H9 (cell line): ENCODE measurements at regions not wholly inside any gene's neighbourhood (a gene's known extent, or its start where the extent isn't known, plus 50 kb on each side); places are given as distances from the start of the nearest gene placed in this dataset.

Experiments used
- DNase-seq: peaks from one replicate; pipeline ENCODE4 v3.0.0-alpha.2; 2017
- H2AFZ ChIP-seq: one replicate; pipeline ENCODE4 v1.6.1; 2013; ENCODE audit warnings: mild to moderate bottlenecking, low read length, control low read depth, moderate library complexity
- H2AK5ac ChIP-seq: 2 replicates; pipeline ENCODE4 v1.6.1; 2013; ENCODE audit warnings: low read length, control low read depth, mixed read lengths; ENCODE audit not compliant: insufficient read length
- H2BK120ac ChIP-seq: one replicate; pipeline ENCODE4 v1.6.1; 2013; ENCODE audit warnings: low read depth, mild to moderate bottlenecking, low read length, control low read depth, inconsistent platforms; ENCODE audit not compliant: poor library complexity, severe bottlenecking
- H2BK12ac ChIP-seq: 2 replicates; pipeline ENCODE4 v1.6.1; 2013; ENCODE audit warnings: low read length, control low read depth, mixed read lengths, low read depth; ENCODE audit not compliant: insufficient read length
- H2BK15ac ChIP-seq: 2 replicates; pipeline ENCODE4 v1.6.1; 2013; ENCODE audit warnings: low read depth, low read length, control low read depth
- H2BK20ac ChIP-seq: one replicate; pipeline ENCODE4 v1.6.1; 2013; ENCODE audit warnings: low read depth, mild to moderate bottlenecking, low read length, control low read depth, inconsistent platforms; ENCODE audit not compliant: poor library complexity, severe bottlenecking
- H2BK5ac ChIP-seq: 2 replicates; pipeline ENCODE4 v1.6.1; 2013; ENCODE audit warnings: low read length, control low read depth, mixed read lengths; ENCODE audit not compliant: insufficient read length
- H3K14ac ChIP-seq: 2 replicates; pipeline ENCODE4 v1.6.1; 2013; ENCODE audit warnings: low read length, control low read depth; ENCODE audit not compliant: insufficient read depth
- H3K18ac ChIP-seq: 2 replicates; pipeline ENCODE4 v1.6.1; 2013; ENCODE audit warnings: low read depth, mild to moderate bottlenecking, mixed read lengths, low read length, control low read depth; ENCODE audit not compliant: insufficient read length
- H3K23ac ChIP-seq: 2 replicates; pipeline ENCODE4 v1.6.1; 2013; ENCODE audit warnings: low read length, control low read depth, mixed read lengths, low read depth; ENCODE audit not compliant: insufficient read length
- H3K23me2 ChIP-seq: 2 replicates; pipeline ENCODE4 v1.6.1; 2013; ENCODE audit warnings: low read depth, mild to moderate bottlenecking, mixed read lengths, low read length, control low read depth; ENCODE audit not compliant: insufficient read length, poor library complexity, severe bottlenecking
- H3K27ac ChIP-seq: 2 replicates; pipeline ENCODE4 v1.5.1; 2013; ENCODE audit warnings: low read length, control low read depth, mixed read lengths, low read depth; ENCODE audit not compliant: insufficient read length
- H3K27me3 ChIP-seq: 2 replicates; pipeline ENCODE4 v1.6.1; 2013; ENCODE audit warnings: low read length, control low read depth, inconsistent platforms; ENCODE audit not compliant: insufficient read depth
- H3K4ac ChIP-seq: 2 replicates; pipeline ENCODE4 v1.6.1; 2013; ENCODE audit warnings: low read depth, mild to moderate bottlenecking, control low read depth, inconsistent platforms, low read length, moderate library complexity
- H3K4me1 ChIP-seq: 2 replicates; pipeline ENCODE4 v1.6.1; 2013; ENCODE audit warnings: low read length, control low read depth, inconsistent platforms; ENCODE audit not compliant: insufficient read depth
- H3K4me2 ChIP-seq: 2 replicates; pipeline ENCODE4 v1.6.1; 2013; ENCODE audit warnings: low read length, control low read depth, mixed read lengths; ENCODE audit not compliant: insufficient read length, insufficient read depth
- H3K56ac ChIP-seq: 2 replicates; pipeline ENCODE4 v1.6.1; 2013; ENCODE audit warnings: low read depth, mild to moderate bottlenecking, mixed read lengths, low read length, control low read depth; ENCODE audit not compliant: insufficient read length
- H3K79me1 ChIP-seq: 2 replicates; pipeline ENCODE4 v1.6.1; 2013; ENCODE audit warnings: low read depth, mild to moderate bottlenecking, moderate library complexity, low read length, control low read depth, inconsistent platforms; ENCODE audit not compliant: insufficient read depth, poor library complexity, severe bottlenecking
- H3K79me2 ChIP-seq: 2 replicates; pipeline ENCODE4 v1.6.1; 2013; ENCODE audit warnings: low read length, control low read depth, inconsistent platforms; ENCODE audit not compliant: insufficient read depth
- H3K9ac ChIP-seq: 2 replicates; pipeline ENCODE4 v1.6.1; 2013; ENCODE audit warnings: low read length, control low read depth, mixed read lengths; ENCODE audit not compliant: insufficient read length; ENCODE audit errors: extremely low read depth
- H3K9me3 ChIP-seq: one replicate; pipeline ENCODE4 v1.6.1; 2013; ENCODE audit warnings: low read depth, low read length, inconsistent platforms; ENCODE audit not compliant: control insufficient read depth
- H3T11ph ChIP-seq: one replicate; pipeline ENCODE4 v1.6.1; 2013; ENCODE audit warnings: mild to moderate bottlenecking, low read length, control low read depth, inconsistent platforms
- H4K20me1 ChIP-seq: one replicate; pipeline ENCODE4 v1.6.1; 2013; ENCODE audit not compliant: control insufficient read depth, insufficient read length, insufficient read depth
- H4K5ac ChIP-seq: 2 replicates; pipeline ENCODE4 v1.6.1; 2013; ENCODE audit warnings: low read depth, mild to moderate bottlenecking, mixed read lengths, low read length, control low read depth; ENCODE audit not compliant: insufficient read length
- H4K8ac ChIP-seq: replicated peaks from 2 replicates; pipeline ENCODE4 v1.6.1; 2013; ENCODE audit warnings: low read length, control low read depth, mixed read lengths, low read depth; ENCODE audit not compliant: insufficient read length
- H4K91ac ChIP-seq: 2 replicates; pipeline ENCODE4 v1.6.1; 2013; ENCODE audit warnings: low read depth, mild to moderate bottlenecking, moderate library complexity, mixed read lengths, low read length, control low read depth; ENCODE audit not compliant: insufficient read length
- H3K27ac Mint-ChIP-seq, 3 experiments: 2 replicates in 2 of 3; 3 replicates in 1 of 3; pipeline ENCODE4 v1.8.0; 2020 to 2021; ENCODE audit warnings: mixed read lengths in 3 of 3, mild to moderate bottlenecking in 1 of 3, moderate library complexity in 1 of 3
- H3K27me3 Mint-ChIP-seq: 2 replicates; pipeline ENCODE4 v1.8.0; 2021; ENCODE audit warnings: low read depth, mild to moderate bottlenecking, moderate library complexity, mixed read lengths
- H3K36me3 Mint-ChIP-seq, 3 experiments: 2 replicates in 2 of 3; 3 replicates in 1 of 3; pipeline ENCODE4 v1.8.0; 2020 to 2021; ENCODE audit warnings: low read depth in 3 of 3, mixed read lengths in 3 of 3; ENCODE audit not compliant: insufficient read depth in 1 of 3
- H3K4me1 Mint-ChIP-seq, 2 experiments: 2 replicates each; pipeline ENCODE4 v1.8.0; 2020; ENCODE audit warnings: mixed read lengths in 2 of 2
- H3K4me3 Mint-ChIP-seq, 2 experiments: 2 replicates in 1 of 2; 3 replicates in 1 of 2; pipeline ENCODE4 v1.8.0; 2020 to 2021; ENCODE audit warnings: mild to moderate bottlenecking in 2 of 2, mixed read lengths in 2 of 2, moderate library complexity in 1 of 2
- H3K9me3 Mint-ChIP-seq, 2 experiments: 2 replicates in 1 of 2; 3 replicates in 1 of 2; pipeline ENCODE4 v1.8.0; 2020; ENCODE audit warnings: mild to moderate bottlenecking in 2 of 2, mixed read lengths in 2 of 2, moderate library complexity in 1 of 2
- WGBS: extraction: QIAGEN DNeasy Blood & Tissue Kit; methylation state at CpG from one replicate; pipeline ENCODE4 v1.1.7; 2013; ENCODE audit warnings: missing lambda C conversion rate, low lambda C conversion rate, mixed read lengths; ENCODE audit not compliant: insufficient read length; ENCODE audit errors: extremely low coverage; 5-methylcytosine and 5-hydroxymethylcytosine counted together
- TF ChIP-seq, protein P1 (sequence below): fragments of 200-600 bp; sonication (generic); conservative IDR thresholded peaks from 3 replicates; pipeline ENCODE4 v1.8.0; 2021; ENCODE audit warnings: antibody characterized with exemption, mild to moderate bottlenecking

DNA sequence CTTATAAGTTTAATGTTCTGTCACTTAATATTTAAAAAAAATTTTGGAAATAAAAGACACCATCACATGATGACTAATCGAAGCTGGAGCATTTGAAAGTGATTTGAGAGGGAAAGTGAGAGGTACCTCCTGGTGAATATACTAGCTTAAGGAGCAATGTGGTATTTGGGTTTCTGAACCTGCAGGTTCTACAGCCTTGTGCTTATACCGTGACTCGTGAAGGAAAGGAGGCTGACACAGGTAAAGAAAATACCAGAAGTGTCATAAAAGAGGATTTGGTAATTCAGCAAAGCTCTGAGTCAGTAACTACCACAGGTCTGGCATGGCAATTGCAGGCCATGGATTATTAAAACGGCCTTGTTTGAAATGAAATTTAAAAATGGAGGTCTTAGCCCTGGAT is 151.0 kb downstream of the SLC38A4 start:
- H3K4me2 ChIP-seq = no peak overlapping the region
- TF ChIP-seq, protein P1, sequence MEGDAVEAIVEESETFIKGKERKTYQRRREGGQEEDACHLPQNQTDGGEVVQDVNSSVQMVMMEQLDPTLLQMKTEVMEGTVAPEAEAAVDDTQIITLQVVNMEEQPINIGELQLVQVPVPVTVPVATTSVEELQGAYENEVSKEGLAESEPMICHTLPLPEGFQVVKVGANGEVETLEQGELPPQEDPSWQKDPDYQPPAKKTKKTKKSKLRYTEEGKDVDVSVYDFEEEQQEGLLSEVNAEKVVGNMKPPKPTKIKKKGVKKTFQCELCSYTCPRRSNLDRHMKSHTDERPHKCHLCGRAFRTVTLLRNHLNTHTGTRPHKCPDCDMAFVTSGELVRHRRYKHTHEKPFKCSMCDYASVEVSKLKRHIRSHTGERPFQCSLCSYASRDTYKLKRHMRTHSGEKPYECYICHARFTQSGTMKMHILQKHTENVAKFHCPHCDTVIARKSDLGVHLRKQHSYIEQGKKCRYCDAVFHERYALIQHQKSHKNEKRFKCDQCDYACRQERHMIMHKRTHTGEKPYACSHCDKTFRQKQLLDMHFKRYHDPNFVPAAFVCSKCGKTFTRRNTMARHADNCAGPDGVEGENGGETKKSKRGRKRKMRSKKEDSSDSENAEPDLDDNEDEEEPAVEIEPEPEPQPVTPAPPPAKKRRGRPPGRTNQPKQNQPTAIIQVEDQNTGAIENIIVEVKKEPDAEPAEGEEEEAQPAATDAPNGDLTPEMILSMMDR = no peak
- H3K9me3 Mint-ChIP-seq = peaks cover 8 to 14% of the 10 kb centered on the region in 2 experiments; a peak in 4 of 5 replicates

More for the DNA sequence above, 151.0 kb downstream of the SLC38A4 start:
- Histone ChIP-seq H2BK15ac (no peak overlapping the region), H3K56ac (no peak overlapping the region), H4K8ac (no peak overlapping the region), H3K18ac (no peak overlapping the region), H4K5ac (no peak overlapping the region), H2BK12ac (no peak overlapping the region), H4K91ac (no peak overlapping the region), H3K27ac (no peak overlapping the region), H3K23ac (no peak overlapping the region), H3K4ac (no peak overlapping the region), H3K14ac (no peak overlapping the region), H2BK5ac (no peak overlapping the region), H3K23me2 (no peaks in the 10 kb centered on the region), H4K20me1 (no peaks in the 10 kb centered on the region), H3K9me3 (no peaks in the 10 kb centered on the region), H2BK120ac (no peak overlapping the region), H3K27me3 (no peaks in the 10 kb centered on the region), H2AK5ac (no peak overlapping the region), H2BK20ac (no peak overlapping the region), H2AFZ (no peak overlapping the region), H3K79me1 (no peaks in the 10 kb centered on the region), H3T11ph (no peak overlapping the region), H3K79me2 (no peaks in the 10 kb centered on the region), H3K9ac (no peak overlapping the region), H3K4me1 (peaks cover 7% of the 10 kb centered on the region; the same call in 1 of the 2 replicates)
- no peak overlapping the region for H3K4me3 Mint-ChIP-seq
- H3K4me1 Mint-ChIP-seq = peaks cover 30 to 45% of the 10 kb centered on the region in 2 experiments
- H3K27me3 Mint-ChIP-seq = no peaks in the 10 kb centered on the region
- WGBS = no CpG with 5 or more reads among the region's 4 CpGs
- DNase-seq = no peak
- H3K27ac Mint-ChIP-seq = peak overlapping the region in 1 of 3 experiments; percentile 86; a peak in 2 of 7 replicates
- H3K36me3 Mint-ChIP-seq = peaks cover 11 to 17% (median 15%) of the 10 kb centered on the region in 3 experiments; a peak in 6 of 7 replicates
